ENCODE measurements at regions not wholly inside any gene's neighbourhood (a gene's known extent, or its start where the extent isn't known, plus 50 kb on each side); places are given as distances from the start of the nearest gene placed in this dataset.
"Not testable (repeated sequence)": the region's sequence is repeated elsewhere in the genome, so short reads cannot be mapped to it uniquely, and the experiment has no call there.

GRCh38 chr3:147269907-147270306, 136.4 kb downstream of the ZIC4 start:
- H3K4me1 Mint-ChIP-seq = no peaks in the 10 kb centered on the region
- no peaks in the 10 kb centered on the region for H3K9me3 Mint-ChIP-seq
- no peak overlapping the region for H3K27ac Mint-ChIP-seq
- H3K27me3 Mint-ChIP-seq = no peaks in the 10 kb centered on the region
- H3K36me3 Mint-ChIP-seq (ENCODE audit: low read depth) = no peaks in the 10 kb centered on the region
- intact Hi-C loops (cut with micrococcal nuclease) = no loop called here
- no peak overlapping the region for H3K4me3 Mint-ChIP-seq
- DNase-seq = no peak

- DNase-seq = no peak
- Mint-ChIP-seq H3K27me3 (no peaks in the 10 kb centered on the region), H3K9me3 (no peaks in the 10 kb centered on the region), H3K4me1 (no peaks in the 10 kb centered on the region), H3K27ac (no peak overlapping the region), H3K4me3 (no peak overlapping the region), H3K36me3 (ENCODE audit: low read depth) (no peaks in the 10 kb centered on the region)
- intact Hi-C loops (cut with micrococcal nuclease) = no loop called here
These were observed 138.9 kb downstream of the ZIC4 start for GRCh38 chr3:147267434-147267833.

DNA sequence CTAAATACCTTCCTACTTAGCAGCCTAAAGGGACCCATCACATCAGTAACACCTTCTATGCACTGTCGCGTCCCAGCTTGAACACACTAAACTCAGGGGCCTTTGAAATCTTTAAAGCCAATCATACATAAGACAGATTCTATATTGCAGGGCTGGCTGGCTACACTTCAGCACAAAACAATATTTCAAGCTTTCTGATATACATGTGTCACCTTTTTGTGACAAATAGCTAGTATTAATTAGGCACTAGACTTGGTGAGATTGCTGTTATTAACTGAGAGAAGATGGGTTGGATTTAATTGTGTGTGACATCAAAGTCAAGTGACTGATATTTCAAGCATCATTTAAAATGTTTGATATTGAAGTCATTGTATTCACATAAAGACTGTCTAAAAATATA, 148.4 kb downstream of the ZIC4 start:
- H3K9me3 Mint-ChIP-seq = no peaks in the 10 kb centered on the region
- no peaks in the 10 kb centered on the region for H3K4me1 Mint-ChIP-seq
- intact Hi-C loops (cut with micrococcal nuclease) = no loop called here
- no peaks in the 10 kb centered on the region for H3K36me3 Mint-ChIP-seq (ENCODE audit: low read depth)
- no peak for DNase-seq
- H3K4me3 Mint-ChIP-seq = no peak overlapping the region
- H3K27ac Mint-ChIP-seq = no peak overlapping the region
- no peaks in the 10 kb centered on the region for H3K27me3 Mint-ChIP-seq

DNA sequence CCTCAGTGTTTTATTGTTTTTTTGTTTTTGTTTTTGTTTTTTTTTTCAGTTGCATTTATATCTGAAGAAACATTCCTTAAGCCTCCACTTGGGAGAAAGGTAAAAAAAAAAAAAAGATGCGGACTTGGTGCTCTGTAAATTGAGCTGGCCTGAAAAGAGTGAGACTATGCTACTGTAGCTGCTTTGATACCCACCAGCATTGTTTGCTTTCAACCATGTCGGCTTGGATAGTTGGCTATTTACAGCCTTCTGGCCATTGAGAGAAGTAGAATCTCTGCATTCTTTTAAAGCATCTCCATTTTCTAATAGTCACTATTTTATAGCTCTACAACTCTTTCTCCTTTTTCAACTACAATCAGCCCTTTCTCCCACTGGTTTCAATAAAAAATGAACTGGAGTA, 149.6 kb downstream of the ZIC4 start:
- Mint-ChIP-seq H3K27ac (no peak overlapping the region), H3K4me1 (no peaks in the 10 kb centered on the region), H3K4me3 (no peak overlapping the region), H3K27me3 (no peaks in the 10 kb centered on the region), H3K9me3 (no peaks in the 10 kb centered on the region), H3K36me3 (ENCODE audit: low read depth) (no peaks in the 10 kb centered on the region)
- intact Hi-C loops (cut with micrococcal nuclease) = no loop called here
- DNase-seq = no peak

GRCh38 chr3:147246906-147247305, 159.4 kb downstream of the ZIC4 start:
- Mint-ChIP-seq H3K36me3 (ENCODE audit: low read depth) (no peaks in the 10 kb centered on the region), H3K4me3 (no peak overlapping the region), H3K9me3 (no peaks in the 10 kb centered on the region), H3K27me3 (no peaks in the 10 kb centered on the region), H3K27ac (no peak overlapping the region), H3K4me1 (no peaks in the 10 kb centered on the region)
- DNase-seq = no peak
- intact Hi-C loops (cut with micrococcal nuclease) = no loop called here

- H3K27me3 Mint-ChIP-seq; H3K4me1 Mint-ChIP-seq; intact Hi-C loops (cut with micrococcal nuclease); H3K9me3 Mint-ChIP-seq; H3K36me3 Mint-ChIP-seq (ENCODE audit: low read depth); H3K27ac Mint-ChIP-seq; DNase-seq; H3K4me3 Mint-ChIP-seq: not testable (repeated sequence)
These were observed 160.7 kb downstream of the ZIC4 start for GRCh38 chr3:147245638-147246037.

DNA sequence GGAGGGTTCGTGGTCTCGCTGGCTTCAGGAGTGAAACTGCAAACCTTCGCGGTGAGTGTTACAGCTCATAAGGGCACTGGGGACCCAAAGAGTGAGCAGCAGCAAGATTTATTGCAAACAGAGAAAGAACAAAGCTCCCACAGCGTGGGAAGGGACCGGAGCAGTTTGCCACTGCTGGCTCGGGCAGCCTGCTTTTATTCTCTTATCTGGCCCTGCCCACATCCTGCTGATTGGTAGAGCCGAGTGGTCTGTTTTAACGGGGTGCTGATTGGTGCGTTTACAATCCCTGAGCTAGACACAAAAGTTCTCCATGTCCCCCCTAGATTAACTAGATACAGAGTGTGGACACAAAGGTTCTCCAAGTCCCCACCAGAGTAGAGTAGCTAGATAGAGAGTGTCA, 161.3 kb downstream of the ZIC4 start:
- H3K27ac Mint-ChIP-seq; H3K9me3 Mint-ChIP-seq; DNase-seq; H3K4me1 Mint-ChIP-seq; H3K36me3 Mint-ChIP-seq (ENCODE audit: low read depth); H3K27me3 Mint-ChIP-seq; intact Hi-C loops (cut with micrococcal nuclease); H3K4me3 Mint-ChIP-seq: not testable (repeated sequence)

GRCh38 chr3:147244397-147244796, 161.9 kb downstream of the ZIC4 start:
- intact Hi-C loops (cut with micrococcal nuclease) = no loop called here
- no peaks in the 10 kb centered on the region for H3K36me3 Mint-ChIP-seq (ENCODE audit: low read depth)
- H3K4me3 Mint-ChIP-seq = no peak overlapping the region
- H3K4me1 Mint-ChIP-seq = no peaks in the 10 kb centered on the region
- H3K27me3 Mint-ChIP-seq = no peaks in the 10 kb centered on the region
- no peak for DNase-seq
- no peaks in the 10 kb centered on the region for H3K9me3 Mint-ChIP-seq
- no peak overlapping the region for H3K27ac Mint-ChIP-seq

- Mint-ChIP-seq H3K36me3 (ENCODE audit: low read depth) (no peaks in the 10 kb centered on the region), H3K4me3 (no peak overlapping the region), H3K9me3 (no peaks in the 10 kb centered on the region), H3K27ac (no peak overlapping the region), H3K27me3 (no peaks in the 10 kb centered on the region), H3K4me1 (no peaks in the 10 kb centered on the region)
- DNase-seq = no peak
- intact Hi-C loops (cut with micrococcal nuclease) = no loop called here
These were observed 165.8 kb downstream of the ZIC4 start for GRCh38 chr3:147240581-147240980.

DNA sequence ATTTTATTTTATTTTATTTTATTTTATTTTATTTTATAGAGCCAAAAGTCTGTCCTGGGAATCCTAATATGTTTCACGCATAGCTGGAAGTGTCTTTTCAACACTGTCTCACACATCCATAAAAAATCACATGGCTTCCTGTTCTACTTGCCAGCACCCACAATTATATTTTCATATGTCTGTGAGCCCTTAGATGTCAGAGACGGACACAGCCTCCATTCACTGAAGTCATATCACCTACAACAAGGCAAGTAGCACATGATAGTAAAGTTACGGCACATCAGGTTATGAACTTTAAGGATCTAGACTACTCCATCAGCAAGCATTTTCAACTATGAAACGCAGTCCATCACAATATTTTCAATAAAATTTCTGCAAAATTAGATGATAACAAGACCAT, 168.4 kb downstream of the ZIC4 start:
- Mint-ChIP-seq H3K27me3 (no peaks in the 10 kb centered on the region), H3K27ac (no peak overlapping the region), H3K4me3 (no peak overlapping the region), H3K4me1 (no peaks in the 10 kb centered on the region), H3K36me3 (ENCODE audit: low read depth) (no peaks in the 10 kb centered on the region), H3K9me3 (peaks cover 5% of the 10 kb centered on the region)
- intact Hi-C loops (cut with micrococcal nuclease) = no loop called here
- no peak for DNase-seq

GRCh38 chr3:147231980-147232379, 174.4 kb downstream of the ZIC4 start:
- peaks cover 11% of the 10 kb centered on the region for H3K9me3 Mint-ChIP-seq
- H3K36me3 Mint-ChIP-seq (ENCODE audit: low read depth); H3K4me3 Mint-ChIP-seq; H3K4me1 Mint-ChIP-seq; H3K27me3 Mint-ChIP-seq; H3K27ac Mint-ChIP-seq; DNase-seq; intact Hi-C loops (cut with micrococcal nuclease): not testable (repeated sequence)

- Mint-ChIP-seq H3K27ac (no peak overlapping the region), H3K36me3 (ENCODE audit: low read depth) (no peaks in the 10 kb centered on the region), H3K4me3 (no peak overlapping the region), H3K4me1 (no peaks in the 10 kb centered on the region), H3K27me3 (no peaks in the 10 kb centered on the region), H3K9me3 (peaks cover 11% of the 10 kb centered on the region)
- DNase-seq = no peak
- intact Hi-C loops (cut with micrococcal nuclease) = no loop called here
These were observed 175.2 kb downstream of the ZIC4 start for GRCh38 chr3:147231111-147231510.

- DNase-seq = no peak
- H3K27me3 Mint-ChIP-seq = no peaks in the 10 kb centered on the region
- no peaks in the 10 kb centered on the region for H3K9me3 Mint-ChIP-seq
- intact Hi-C loops (cut with micrococcal nuclease) = no loop called here
- no peak overlapping the region for H3K27ac Mint-ChIP-seq
- no peak overlapping the region for H3K4me3 Mint-ChIP-seq
- no peaks in the 10 kb centered on the region for H3K36me3 Mint-ChIP-seq (ENCODE audit: low read depth)
- no peaks in the 10 kb centered on the region for H3K4me1 Mint-ChIP-seq
These were observed 184.1 kb downstream of the ZIC4 start for GRCh38 chr3:147222291-147222690.

GRCh38 chr3:147218965-147219364, 187.4 kb downstream of the ZIC4 start:
- DNase-seq = no peak
- no peaks in the 10 kb centered on the region for H3K36me3 Mint-ChIP-seq (ENCODE audit: low read depth)
- H3K4me1 Mint-ChIP-seq = no peaks in the 10 kb centered on the region
- intact Hi-C loops (cut with micrococcal nuclease) = no loop called here
- no peak overlapping the region for H3K4me3 Mint-ChIP-seq
- H3K27me3 Mint-ChIP-seq = no peaks in the 10 kb centered on the region
- H3K9me3 Mint-ChIP-seq = no peaks in the 10 kb centered on the region
- no peak overlapping the region for H3K27ac Mint-ChIP-seq

- H3K4me1 Mint-ChIP-seq = no peaks in the 10 kb centered on the region
- no peaks in the 10 kb centered on the region for H3K9me3 Mint-ChIP-seq
- no peaks in the 10 kb centered on the region for H3K36me3 Mint-ChIP-seq (ENCODE audit: low read depth)
- no peaks in the 10 kb centered on the region for H3K27me3 Mint-ChIP-seq
- DNase-seq = no peak
- intact Hi-C loops (cut with micrococcal nuclease) = no loop called here
- no peak overlapping the region for H3K27ac Mint-ChIP-seq
- H3K4me3 Mint-ChIP-seq = no peak overlapping the region
These were observed 190.1 kb downstream of the ZIC4 start for GRCh38 chr3:147216143-147216673.

Data from activated CD4-positive, alpha-beta T cell treated with anti-CD3 and anti-CD28 coated beads, Interleukin-2, amount 10 ng/mL, durations not matched to agents 24 days and 14 days (primary cell).